ENCODE measurements at regions not wholly inside any gene's neighbourhood (a gene's known extent, or its start where the extent isn't known, plus 50 kb on each side); places are given as distances from the start of the nearest gene placed in this dataset.

DNA sequence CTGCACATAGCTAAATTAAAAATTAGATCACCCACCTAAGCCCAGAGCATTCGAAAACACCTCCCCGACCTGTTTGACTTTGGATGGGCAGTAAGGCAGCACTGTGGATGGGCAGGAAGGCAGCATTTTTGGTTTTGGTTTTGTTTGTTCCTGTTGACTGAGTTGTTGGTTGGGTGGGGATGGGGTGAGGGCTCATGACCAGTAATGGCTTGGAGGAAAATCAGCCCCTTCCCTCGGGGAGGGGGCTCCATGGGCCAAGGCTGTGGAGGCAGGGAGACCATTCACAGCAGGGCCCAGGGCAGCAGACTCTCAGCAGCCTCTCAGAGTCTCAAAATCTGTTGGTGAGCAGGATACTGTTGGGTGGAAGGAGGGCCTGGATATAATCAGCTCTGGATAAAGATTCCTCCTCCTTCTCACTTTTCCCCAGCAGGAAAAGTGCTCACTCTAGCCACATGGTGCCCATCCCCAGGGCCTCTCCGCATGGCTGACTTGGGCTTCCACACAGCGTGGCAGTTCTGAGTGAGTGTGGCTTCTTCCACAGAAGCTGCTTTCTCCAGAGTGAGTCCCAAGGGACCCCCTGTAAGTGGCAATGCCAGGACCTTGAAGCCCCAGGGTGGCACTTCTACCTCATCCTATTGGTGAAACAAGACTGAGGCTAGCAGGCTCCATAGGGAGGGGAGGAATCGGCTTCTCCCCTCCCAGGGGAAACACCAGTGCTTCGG, 1491.2 kb downstream of the BRD1 start:
- Histone ChIP-seq H3K4me3 (ENCODE audit: low read depth in 1 of 5, low read length in 5 of 5) (no peak overlapping the region), H3K27ac (ENCODE audit: low read depth, low read length) (no peak overlapping the region), H3K27me3 (ENCODE audit: control insufficient read depth in 5 of 5, insufficient read depth in 4 of 5, low read length in 5 of 5) (peaks cover 5 to 36% (median 22%) of the 10 kb centered on the region in 5 donors), H3K9ac (ENCODE audit: low read length in 5 of 5) (no peak overlapping the region), H3K36me3 (ENCODE audit: control insufficient read depth in 5 of 5, insufficient read depth in 5 of 5, low read length in 5 of 5) (no peaks in the 10 kb centered on the region), H3K4me1 (ENCODE audit: control insufficient read depth in 5 of 5, insufficient read depth in 5 of 5, low read length in 5 of 5) (no peaks in the 10 kb centered on the region), H3K9me3 (ENCODE audit: control insufficient read depth in 5 of 5, low read length in 5 of 5) (no peaks in the 10 kb centered on the region)

DNA sequence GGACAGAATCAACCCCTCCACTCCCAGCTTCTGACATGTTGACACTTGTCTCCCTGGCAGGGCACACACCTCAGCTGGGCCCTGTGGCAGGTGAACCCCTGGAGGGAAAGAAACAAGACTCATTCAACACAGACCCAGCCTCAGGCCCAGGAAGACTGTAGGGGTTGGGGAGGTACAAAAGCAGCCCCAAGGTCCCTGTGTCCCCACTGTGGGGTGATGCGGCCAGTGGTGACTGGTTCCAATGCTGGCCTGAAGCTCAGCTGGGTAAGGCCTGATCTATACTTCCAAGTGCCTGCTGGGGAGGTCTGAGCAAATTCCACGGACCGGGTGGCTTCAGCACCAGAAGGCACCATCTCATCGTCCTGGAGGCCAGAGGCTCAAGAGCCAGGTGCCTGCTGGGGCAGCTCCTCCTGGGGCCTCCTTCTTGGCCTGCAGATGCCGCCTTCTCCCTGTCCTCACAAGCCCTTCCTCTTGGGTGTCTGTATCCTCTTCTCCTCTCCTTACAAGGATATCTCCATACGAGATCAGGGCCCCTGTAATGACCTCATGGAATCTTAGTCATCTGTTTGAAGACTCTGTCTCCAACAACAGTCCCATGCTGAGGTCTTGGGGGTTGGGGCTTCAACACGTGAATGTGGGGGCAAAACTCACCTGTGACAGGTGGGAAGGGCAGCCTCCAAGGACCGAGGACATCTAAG, 1492.1 kb downstream of the BRD1 start:
- H3K9ac ChIP-seq (ENCODE audit: low read length in 5 of 5): no peak overlapping the region
- H3K4me1 ChIP-seq (ENCODE audit: control insufficient read depth in 5 of 5, insufficient read depth in 5 of 5, low read length in 5 of 5): no peaks in the 10 kb centered on the region
- peaks cover 5 to 27% (median 14%) of the 10 kb centered on the region in 5 donors for H3K27me3 ChIP-seq (ENCODE audit: control insufficient read depth in 5 of 5, insufficient read depth in 4 of 5, low read length in 5 of 5)
- H3K27ac ChIP-seq (ENCODE audit: low read depth, low read length): no peak overlapping the region
- H3K36me3 ChIP-seq (ENCODE audit: control insufficient read depth in 5 of 5, insufficient read depth in 5 of 5, low read length in 5 of 5): no peaks in the 10 kb centered on the region
- H3K4me3 ChIP-seq (ENCODE audit: low read depth in 1 of 5, low read length in 5 of 5): no peak overlapping the region
- H3K9me3 ChIP-seq (ENCODE audit: control insufficient read depth in 5 of 5, low read length in 5 of 5): no peaks in the 10 kb centered on the region

DNA sequence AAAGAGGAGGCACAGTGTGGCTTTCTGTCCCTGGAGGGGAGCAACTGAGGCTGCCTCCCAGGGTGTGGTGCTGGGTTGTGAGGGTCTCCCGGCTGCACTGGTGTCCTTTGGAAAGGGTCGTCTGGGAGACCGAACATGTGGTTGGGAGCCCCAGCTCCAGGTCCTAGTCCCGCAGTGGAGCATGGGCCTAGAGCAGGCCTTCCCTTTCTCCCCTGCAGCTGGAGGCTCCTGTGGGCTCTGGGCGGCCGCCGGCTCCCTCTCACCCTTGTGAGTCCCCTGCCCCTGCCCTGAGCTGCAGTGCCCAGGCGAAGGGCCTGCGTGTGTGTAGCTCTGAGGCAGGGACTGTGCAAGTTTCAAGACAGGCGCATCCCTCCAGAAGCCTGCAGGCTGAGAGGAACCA, 1492.7 kb downstream of the BRD1 start:
- no peak overlapping the region for H3K9ac ChIP-seq (ENCODE audit: low read length in 5 of 5)
- peaks cover 0 to 4% (median 0%) of the 10 kb centered on the region in 5 donors for H3K9me3 ChIP-seq (ENCODE audit: control insufficient read depth in 5 of 5, low read length in 5 of 5)
- H3K36me3 ChIP-seq (ENCODE audit: control insufficient read depth in 5 of 5, insufficient read depth in 5 of 5, low read length in 5 of 5): no peaks in the 10 kb centered on the region
- H3K27me3 ChIP-seq (ENCODE audit: control insufficient read depth in 5 of 5, insufficient read depth in 4 of 5, low read length in 5 of 5): peaks cover 5 to 26% (median 10%) of the 10 kb centered on the region in 5 donors
- no peak overlapping the region for H3K4me3 ChIP-seq (ENCODE audit: low read depth in 1 of 5, low read length in 5 of 5)
- H3K4me1 ChIP-seq (ENCODE audit: control insufficient read depth in 5 of 5, insufficient read depth in 5 of 5, low read length in 5 of 5): no peaks in the 10 kb centered on the region
- H3K27ac ChIP-seq (ENCODE audit: low read depth, low read length): no peak overlapping the region

DNA sequence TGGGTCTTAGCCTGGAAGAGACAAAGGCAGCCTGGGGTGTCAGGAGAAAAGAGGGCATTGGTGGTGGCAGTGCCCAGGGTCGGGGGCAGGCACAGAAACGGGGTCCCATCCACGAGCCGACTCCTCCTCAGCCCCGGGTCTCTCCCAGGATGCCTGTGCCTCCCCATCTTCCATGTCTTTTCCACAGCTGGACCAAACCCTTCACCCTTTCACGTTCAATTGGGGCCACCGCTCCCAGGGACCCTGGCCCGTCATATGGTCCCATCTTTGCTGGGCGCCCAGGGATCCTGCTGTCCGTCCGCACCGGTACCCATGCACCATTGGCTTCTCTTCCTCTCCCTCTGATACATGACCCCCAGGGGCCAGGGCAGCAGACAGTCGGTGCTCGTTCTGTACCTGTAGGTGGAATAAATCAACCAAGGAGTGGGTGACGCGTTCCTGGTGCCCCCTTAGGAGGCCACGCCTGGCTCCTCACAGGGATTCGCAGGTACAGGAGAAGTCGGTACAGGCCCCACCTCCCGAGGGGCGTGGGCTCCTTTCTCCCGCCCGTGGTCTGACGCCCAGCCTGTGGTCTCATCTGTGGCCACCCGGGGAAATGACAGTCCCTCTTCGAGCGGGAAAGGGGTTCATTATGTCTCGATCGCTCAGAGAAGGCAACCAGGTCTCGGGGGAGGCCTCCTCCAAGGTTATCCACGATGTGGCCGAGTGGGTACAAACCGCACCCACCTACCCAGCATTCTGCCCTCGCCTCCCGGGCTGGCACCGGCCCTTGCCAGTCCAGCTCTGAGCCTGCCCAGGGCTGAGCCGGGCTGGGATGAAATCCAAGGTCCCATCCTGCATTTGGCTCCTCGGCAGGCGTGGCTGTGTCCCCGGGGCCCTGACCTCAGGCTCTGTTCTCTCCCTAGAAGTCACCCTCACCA, 1493.6 kb downstream of the BRD1 start:
- no peak overlapping the region for H3K27ac ChIP-seq (ENCODE audit: low read depth, low read length)
- H3K9ac ChIP-seq (ENCODE audit: low read length in 5 of 5): no peak overlapping the region
- no peaks in the 10 kb centered on the region for H3K36me3 ChIP-seq (ENCODE audit: control insufficient read depth in 5 of 5, insufficient read depth in 5 of 5, low read length in 5 of 5)
- H3K9me3 ChIP-seq (ENCODE audit: control insufficient read depth in 5 of 5, low read length in 5 of 5): peaks cover 0 to 13% (median 8%) of the 10 kb centered on the region in 5 donors
- H3K4me3 ChIP-seq (ENCODE audit: low read depth in 1 of 5, low read length in 5 of 5): no peak overlapping the region
- no peaks in the 10 kb centered on the region for H3K4me1 ChIP-seq (ENCODE audit: control insufficient read depth in 5 of 5, insufficient read depth in 5 of 5, low read length in 5 of 5)
- peaks cover 5 to 23% (median 8%) of the 10 kb centered on the region in 5 donors for H3K27me3 ChIP-seq (ENCODE audit: control insufficient read depth in 5 of 5, insufficient read depth in 4 of 5, low read length in 5 of 5)

DNA sequence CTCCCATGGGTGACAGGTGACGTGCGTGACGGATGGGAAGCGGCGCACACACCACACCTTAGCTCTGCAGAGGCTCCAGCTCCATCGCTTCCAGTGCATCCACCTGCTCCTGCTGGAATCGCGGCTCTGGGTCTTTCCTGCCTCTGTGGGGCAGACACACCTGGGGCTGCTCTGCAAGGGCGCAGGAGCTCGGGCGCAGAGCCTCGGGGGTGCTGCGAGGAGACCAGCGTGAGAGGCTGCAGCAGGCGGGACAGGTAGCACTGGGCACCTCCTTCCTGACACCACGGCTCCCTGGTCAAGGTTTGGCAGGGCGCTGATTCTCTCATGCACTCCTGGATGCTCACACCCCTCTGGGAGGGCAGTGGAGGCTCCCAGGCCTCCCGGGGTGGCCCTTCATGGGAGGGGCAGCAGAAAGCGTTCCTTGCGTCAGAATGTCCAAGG, 1494.3 kb downstream of the BRD1 start:
- no peak overlapping the region for H3K27ac ChIP-seq (ENCODE audit: low read depth, low read length)
- no peak overlapping the region for H3K4me3 ChIP-seq (ENCODE audit: low read depth in 1 of 5, low read length in 5 of 5)
- peaks cover 3 to 23% (median 8%) of the 10 kb centered on the region in 5 donors for H3K27me3 ChIP-seq (ENCODE audit: control insufficient read depth in 5 of 5, insufficient read depth in 4 of 5, low read length in 5 of 5)
- no peaks in the 10 kb centered on the region for H3K4me1 ChIP-seq (ENCODE audit: control insufficient read depth in 5 of 5, insufficient read depth in 5 of 5, low read length in 5 of 5)
- peaks cover 0 to 19% (median 14%) of the 10 kb centered on the region in 5 donors for H3K9me3 ChIP-seq (ENCODE audit: control insufficient read depth in 5 of 5, low read length in 5 of 5)
- H3K9ac ChIP-seq (ENCODE audit: low read length in 5 of 5): no peak overlapping the region
- H3K36me3 ChIP-seq (ENCODE audit: control insufficient read depth in 5 of 5, insufficient read depth in 5 of 5, low read length in 5 of 5): no peaks in the 10 kb centered on the region

DNA sequence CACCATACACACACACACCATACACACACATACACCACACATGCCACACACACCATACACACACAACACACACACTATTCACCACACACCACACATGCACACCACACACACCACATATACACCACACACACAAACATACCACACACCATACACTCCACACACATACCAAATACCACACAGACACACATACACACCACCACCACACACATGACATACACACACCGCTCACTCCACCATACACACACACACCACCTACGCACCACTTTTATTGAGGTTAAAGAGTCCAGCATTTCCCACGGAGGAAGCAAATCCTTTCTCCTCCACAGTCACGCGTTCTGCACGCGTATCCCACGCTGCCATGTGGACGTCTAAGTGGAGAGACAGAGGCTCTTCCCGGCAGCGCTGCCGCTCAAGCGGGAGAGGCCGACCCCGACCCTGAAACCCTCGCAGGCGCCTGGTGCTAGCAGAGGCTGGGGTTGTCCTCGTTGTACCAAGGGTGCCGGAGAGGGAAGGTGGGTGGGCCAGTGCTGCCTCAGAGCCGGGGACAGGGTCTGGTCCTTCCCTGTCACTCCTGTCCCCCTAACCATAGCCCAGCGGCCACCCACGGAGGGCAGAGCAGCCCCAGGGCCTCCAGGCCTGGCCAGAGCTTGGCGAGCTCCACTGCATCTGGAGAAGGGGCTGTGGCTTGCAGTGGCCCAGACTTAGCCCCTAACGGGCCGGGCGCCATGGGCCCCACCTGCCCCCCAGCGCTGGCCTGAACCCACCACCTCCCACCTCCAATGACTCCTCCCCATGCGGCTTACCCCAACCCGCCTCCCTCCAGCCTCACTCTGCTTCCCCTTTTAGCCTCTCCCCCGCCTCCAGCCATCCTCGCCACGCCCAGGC, 1495.0 kb downstream of the BRD1 start:
- peaks cover 0 to 24% (median 16%) of the 10 kb centered on the region in 5 donors for H3K9me3 ChIP-seq (ENCODE audit: control insufficient read depth in 5 of 5, low read length in 5 of 5)
- H3K27me3 ChIP-seq (ENCODE audit: control insufficient read depth in 5 of 5, insufficient read depth in 4 of 5, low read length in 5 of 5): peaks cover under 1 to 18% (median 8%) of the 10 kb centered on the region in 5 donors
- no peak overlapping the region for H3K4me3 ChIP-seq (ENCODE audit: low read depth in 1 of 5, low read length in 5 of 5)
- H3K36me3 ChIP-seq (ENCODE audit: control insufficient read depth in 5 of 5, insufficient read depth in 5 of 5, low read length in 5 of 5): no peaks in the 10 kb centered on the region
- no peaks in the 10 kb centered on the region for H3K4me1 ChIP-seq (ENCODE audit: control insufficient read depth in 5 of 5, insufficient read depth in 5 of 5, low read length in 5 of 5)
- H3K9ac ChIP-seq (ENCODE audit: low read length in 5 of 5): no peak overlapping the region
- no peak overlapping the region for H3K27ac ChIP-seq (ENCODE audit: low read depth, low read length)

DNA sequence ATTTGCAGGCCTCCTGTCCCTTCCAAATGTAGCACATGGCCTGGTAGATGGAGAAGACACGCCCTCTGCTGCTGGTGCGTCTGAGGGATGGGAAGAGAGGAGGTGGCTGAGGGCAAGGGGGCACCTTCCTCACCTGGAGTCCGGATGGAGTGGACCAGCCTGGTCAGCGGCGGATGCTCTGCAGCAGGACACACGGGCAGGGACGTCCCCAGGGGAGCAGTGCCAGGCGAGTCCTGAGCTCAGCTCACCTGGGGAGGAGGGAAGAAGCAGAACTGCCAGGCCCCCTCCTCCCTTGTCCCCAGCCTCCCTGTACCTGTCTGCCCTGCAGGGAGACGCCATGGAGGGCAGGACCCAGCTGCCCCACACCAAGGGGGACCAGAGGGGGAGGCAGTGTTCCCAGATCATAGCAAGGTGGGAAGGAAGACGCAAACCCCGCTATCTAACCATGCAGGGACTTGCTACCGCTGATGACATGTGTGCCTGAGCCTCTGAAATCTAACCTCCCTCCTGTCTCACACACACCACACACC, 1495.9 kb downstream of the BRD1 start:
- Histone ChIP-seq H3K9ac (ENCODE audit: low read length in 5 of 5) (no peak overlapping the region), H3K4me3 (ENCODE audit: low read depth in 1 of 5, low read length in 5 of 5) (no peak overlapping the region), H3K4me1 (ENCODE audit: control insufficient read depth in 5 of 5, insufficient read depth in 5 of 5, low read length in 5 of 5) (no peaks in the 10 kb centered on the region), H3K9me3 (ENCODE audit: control insufficient read depth in 5 of 5, low read length in 5 of 5) (peaks cover 0 to 28% (median 16%) of the 10 kb centered on the region in 5 donors), H3K27me3 (ENCODE audit: control insufficient read depth in 5 of 5, insufficient read depth in 4 of 5, low read length in 5 of 5) (peaks cover 0 to 18% (median 8%) of the 10 kb centered on the region in 5 donors), H3K36me3 (ENCODE audit: control insufficient read depth in 5 of 5, insufficient read depth in 5 of 5, low read length in 5 of 5) (no peaks in the 10 kb centered on the region), H3K27ac (ENCODE audit: low read depth, low read length) (no peak overlapping the region)

DNA sequence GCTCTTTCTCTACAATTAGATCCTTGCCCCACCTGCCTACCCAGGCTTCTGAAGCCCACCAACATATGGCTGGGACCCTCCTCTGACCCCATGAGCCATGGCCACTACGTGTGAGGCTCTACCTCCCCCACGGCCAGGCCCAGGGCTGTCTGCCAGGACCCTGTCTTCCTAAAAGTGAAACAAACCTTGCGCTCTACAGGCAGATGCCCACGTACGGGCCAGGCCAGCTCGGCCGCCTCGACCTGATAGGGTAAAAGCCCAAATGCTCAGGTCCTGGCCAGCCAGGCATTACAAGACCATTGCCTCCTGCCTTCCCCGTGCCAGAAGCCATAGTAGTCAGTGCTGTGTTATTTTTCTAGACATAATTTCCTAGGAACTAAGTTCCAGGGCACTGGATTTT, 1496.4 kb downstream of the BRD1 start:
- Histone ChIP-seq H3K4me1 (ENCODE audit: control insufficient read depth in 5 of 5, insufficient read depth in 5 of 5, low read length in 5 of 5) (no peaks in the 10 kb centered on the region), H3K9me3 (ENCODE audit: control insufficient read depth in 5 of 5, low read length in 5 of 5) (peaks cover 0 to 28% (median 16%) of the 10 kb centered on the region in 5 donors), H3K36me3 (ENCODE audit: control insufficient read depth in 5 of 5, insufficient read depth in 5 of 5, low read length in 5 of 5) (no peaks in the 10 kb centered on the region), H3K4me3 (ENCODE audit: low read depth in 1 of 5, low read length in 5 of 5) (no peak overlapping the region), H3K9ac (ENCODE audit: low read length in 5 of 5) (no peak overlapping the region), H3K27ac (ENCODE audit: low read depth, low read length) (no peak overlapping the region), H3K27me3 (ENCODE audit: control insufficient read depth in 5 of 5, insufficient read depth in 4 of 5, low read length in 5 of 5) (peaks cover 0 to 18% (median 8%) of the 10 kb centered on the region in 5 donors)

DNA sequence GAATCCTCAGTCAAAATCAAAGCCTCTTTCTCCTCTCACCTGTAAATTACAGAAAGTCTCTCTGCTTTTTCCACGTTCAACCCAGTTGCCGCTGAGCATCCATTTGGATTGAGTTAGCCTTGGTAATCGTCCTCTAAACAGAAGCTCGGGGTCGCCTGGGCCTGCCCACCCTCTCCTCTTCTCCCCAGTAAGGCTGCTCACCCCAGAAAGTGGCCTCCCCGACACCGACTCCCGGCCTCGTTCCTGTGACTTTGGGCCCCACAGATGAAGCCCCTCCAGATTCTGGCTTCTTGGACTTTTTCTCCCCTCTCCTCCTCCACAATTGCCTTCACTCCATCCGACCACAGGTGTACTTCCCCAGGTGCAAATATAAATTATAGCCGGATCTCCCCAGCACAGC, 1500.0 kb downstream of the BRD1 start:
- H3K27me3 ChIP-seq (ENCODE audit: control insufficient read depth in 5 of 5, insufficient read depth in 4 of 5, low read length in 5 of 5): peaks cover 0 to 8% (median 3%) of the 10 kb centered on the region in 5 donors
- H3K36me3 ChIP-seq (ENCODE audit: control insufficient read depth in 5 of 5, insufficient read depth in 5 of 5, low read length in 5 of 5): no peaks in the 10 kb centered on the region
- no peaks in the 10 kb centered on the region for H3K4me1 ChIP-seq (ENCODE audit: control insufficient read depth in 5 of 5, insufficient read depth in 5 of 5, low read length in 5 of 5)
- peaks cover 0 to 28% (median 19%) of the 10 kb centered on the region in 5 donors for H3K9me3 ChIP-seq (ENCODE audit: control insufficient read depth in 5 of 5, low read length in 5 of 5)
- no peak overlapping the region for H3K4me3 ChIP-seq (ENCODE audit: low read depth in 1 of 5, low read length in 5 of 5)
- no peak overlapping the region for H3K9ac ChIP-seq (ENCODE audit: low read length in 5 of 5)
- no peak overlapping the region for H3K27ac ChIP-seq (ENCODE audit: low read depth, low read length)
